HG02610 (cell line): ENCODE measurements at regions not wholly inside any gene's neighbourhood (a gene's known extent, or its start where the extent isn't known, plus 50 kb on each side); places are given as distances from the start of the nearest gene placed in this dataset.
"Not testable (repeated sequence)": the region's sequence is repeated elsewhere in the genome, so short reads cannot be mapped to it uniquely, and the experiment has no call there.

Experiments
- ATAC-seq: cut with Tn5 transposase; IDR thresholded peaks from one replicate; pipeline ENCODE4 v1.9.1; 2021; ENCODE audit warnings: mild to moderate bottlenecking, moderate library complexity; ENCODE audit not compliant: unreplicated experiment

- no peak for ATAC-seq
Observed at GRCh38 chr4:173475751-173476150, 54.3 kb downstream of the HAND2 start.

DNA sequence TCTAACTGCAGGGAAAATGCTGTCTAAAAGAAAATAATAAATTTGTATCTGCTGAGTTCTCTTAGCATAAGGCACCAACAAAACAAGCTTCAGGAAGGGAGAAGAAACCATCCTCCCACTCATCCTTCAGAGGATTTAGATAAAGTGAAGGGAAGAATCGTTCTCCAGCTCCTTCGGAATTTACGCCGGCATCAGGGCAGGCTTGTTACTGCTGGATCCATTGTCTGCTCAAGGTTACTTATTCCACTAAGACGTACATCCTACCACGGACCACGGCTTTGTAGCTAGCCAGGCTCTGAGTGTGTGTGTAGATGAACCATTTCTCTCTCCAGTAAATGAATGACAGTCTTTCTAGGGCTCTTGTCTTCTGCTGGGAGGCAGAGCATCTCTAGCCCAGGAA is 60.4 kb downstream of the HAND2 start:
- ATAC-seq: no peak

DNA sequence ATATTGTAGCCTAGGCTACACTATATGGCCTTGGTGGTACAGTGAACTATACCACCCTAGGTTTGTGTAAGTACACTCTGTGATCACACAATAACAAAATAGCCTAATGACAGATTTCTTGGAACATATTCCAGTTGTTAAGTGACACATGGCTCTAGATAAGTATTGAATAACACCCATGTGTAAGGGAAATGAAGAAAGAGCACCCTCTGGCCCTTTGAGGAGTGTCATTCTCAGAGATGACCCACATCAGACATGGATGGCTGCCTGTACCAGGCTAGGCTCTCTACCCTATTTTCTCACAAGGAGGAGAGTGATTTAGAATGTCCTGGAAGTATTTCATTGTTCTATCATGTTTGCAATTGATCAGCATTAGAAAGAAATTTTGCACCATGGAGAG is 61.7 kb downstream of the HAND2 start:
- no peak for ATAC-seq

GRCh38 chr4:173466101-173466500 is 63.9 kb downstream of the HAND2 start:
- ATAC-seq: no peak

DNA sequence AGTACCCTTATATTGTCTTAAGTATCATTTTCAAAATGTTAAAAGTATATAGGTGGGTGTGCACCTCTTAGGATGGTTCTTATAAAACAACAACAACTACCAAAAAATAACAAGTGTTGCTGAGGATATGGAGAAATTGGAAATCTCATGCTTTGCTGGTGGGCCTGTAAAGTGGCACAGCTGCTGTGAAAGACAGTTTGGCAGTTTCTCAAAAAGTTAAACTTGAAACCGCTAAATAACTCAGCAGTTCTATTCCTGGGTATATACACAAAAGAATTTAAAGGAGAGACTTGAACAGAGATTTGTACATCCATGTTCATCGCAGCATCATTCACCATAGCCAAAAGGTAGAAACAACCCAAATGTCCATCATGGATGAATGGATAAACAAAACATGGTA is 65.5 kb downstream of the HAND2 start:
- ATAC-seq: no peak

DNA sequence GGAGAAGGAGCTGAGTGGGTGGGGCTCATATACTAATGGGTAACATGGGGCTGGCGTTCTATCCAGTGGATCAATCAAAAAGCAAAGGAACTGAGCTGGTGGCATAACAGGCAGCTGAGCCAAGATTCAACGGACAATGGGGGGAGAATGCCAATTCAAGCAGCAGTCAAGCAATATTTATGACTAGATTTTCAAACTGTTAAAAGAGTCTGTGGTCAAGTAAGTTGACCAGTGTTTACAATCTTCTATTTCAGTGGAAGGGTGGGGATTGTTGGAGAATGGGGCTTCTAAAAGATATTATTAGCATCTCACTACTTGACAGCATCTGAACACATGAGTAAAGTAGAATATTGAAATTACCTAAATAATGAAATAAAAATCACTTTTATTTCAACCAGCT is 64.9 kb upstream of the SCRG1 start:
- no peak for ATAC-seq

DNA sequence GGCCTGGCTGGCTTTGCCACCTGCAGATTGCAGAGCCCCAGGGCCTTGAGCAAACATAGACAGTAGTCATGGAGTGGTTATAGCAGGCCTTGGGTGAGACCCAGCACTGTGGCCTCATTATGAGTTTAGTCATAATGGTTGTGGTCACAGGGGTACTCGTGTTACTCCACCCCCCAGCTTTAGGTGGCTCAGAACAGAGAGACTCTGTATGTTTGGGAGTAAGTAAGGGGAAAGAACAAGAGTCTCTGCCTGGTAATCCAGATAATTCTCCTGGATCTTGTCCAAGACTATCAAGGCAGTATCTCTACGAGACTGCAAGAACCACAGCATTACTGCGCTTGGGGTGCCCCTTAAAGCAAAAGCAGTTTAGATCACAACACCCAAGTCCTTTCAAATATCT is 62.3 kb upstream of the SCRG1 start:
- no peak for ATAC-seq

DNA sequence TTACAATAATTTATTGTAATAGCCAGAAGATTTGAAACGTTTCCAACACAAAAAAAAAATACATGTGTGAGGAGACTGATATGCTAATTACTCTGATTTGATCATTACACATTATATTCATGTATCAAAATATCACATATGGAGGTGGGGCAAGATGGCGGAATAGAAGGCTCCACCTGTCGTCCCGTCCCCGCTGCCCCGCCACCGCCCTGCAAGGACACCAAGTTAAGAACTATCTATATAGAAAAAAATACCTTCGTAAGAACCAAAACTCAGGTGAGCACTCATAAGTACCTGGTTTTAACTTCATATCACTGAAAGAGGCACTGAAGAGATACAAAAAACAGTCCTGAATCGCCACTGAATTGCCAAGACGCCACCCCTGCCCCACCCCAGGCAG is 60.9 kb upstream of the SCRG1 start:
- no peak for ATAC-seq

GRCh38 chr4:173457893-173458292 is 59.0 kb upstream of the SCRG1 start:
- ATAC-seq: no peak

- not testable (repeated sequence) for ATAC-seq
Observed at GRCh38 chr4:173451435-173451834, 52.5 kb upstream of the SCRG1 start.

GRCh38 chr4:173450281-173450680 is 51.4 kb upstream of the SCRG1 start:
- no peak for ATAC-seq

- ATAC-seq: no peak
Observed at GRCh38 chr4:173449380-173449717, 50.4 kb upstream of the SCRG1 start.

GRCh38 chr4:173448608-173449379 is 49.9 kb upstream of the SCRG1 start:
- peak; percentile 81 for ATAC-seq
